IMR-90 (cell line): ENCODE measurements at regions not wholly inside any gene's neighbourhood (a gene's known extent, or its start where the extent isn't known, plus 50 kb on each side); places are given as distances from the start of the nearest gene placed in this dataset.

Experiments used
- BHLHE40 ChIP-seq: fragments of 150-350 bp; IDR thresholded peaks from 2 replicates; pipeline ENCODE4 v1.6.1; 2016; ENCODE audit warnings: mild to moderate bottlenecking, low read depth, low read length
- CEBPB ChIP-seq: IDR thresholded peaks from 2 replicates; pipeline ENCODE4 v1.6.1; 2012; ENCODE audit warnings: low read depth, low read length, improper control_type of control experiment
- FOS ChIP-seq: fragments of 150-350 bp; IDR thresholded peaks from 2 replicates; pipeline ENCODE4 v1.6.1; 2016; ENCODE audit warnings: low read depth, low read length
- MAFK ChIP-seq: IDR thresholded peaks from 2 replicates; pipeline ENCODE4 v1.6.1; 2012; ENCODE audit warnings: low read depth, low read length, improper control_type of control experiment
- MAZ ChIP-seq: IDR thresholded peaks from 2 replicates; pipeline ENCODE4 v1.6.1; 2012; ENCODE audit warnings: low read depth, mild to moderate bottlenecking, low read length, improper control_type of control experiment, moderate library complexity, borderline replicate concordance
- NFE2L2 ChIP-seq: fragments of 150-350 bp; IDR thresholded peaks from 2 replicates; pipeline ENCODE4 v1.6.1; 2016; ENCODE audit warnings: low read depth, mild to moderate bottlenecking, low read length
- POLR2A ChIP-seq: IDR thresholded peaks from 2 replicates; pipeline ENCODE4 v1.6.1; 2012; ENCODE audit warnings: mild to moderate bottlenecking, low read depth, low read length
- RAD21 ChIP-seq: IDR thresholded peaks from 2 replicates; pipeline ENCODE4 v1.6.1; 2012; ENCODE audit warnings: low read length, improper control_type of control experiment
- RFX5 ChIP-seq: IDR thresholded peaks from 2 replicates; pipeline ENCODE4 v1.8.0; 2012; ENCODE audit warnings: low read depth, mild to moderate bottlenecking, low read length, moderate library complexity
- SMC3 ChIP-seq: fragments of 150-350 bp; IDR thresholded peaks from 2 replicates; pipeline ENCODE4 v1.6.1; 2016; ENCODE audit warnings: low read depth, mild to moderate bottlenecking, antibody characterized with exemption, low read length, moderate library complexity
- TF ChIP-seq, protein P1 (sequence below): conservative IDR thresholded peaks from 2 replicates; pipeline ENCODE4 v1.5.1; 2012; ENCODE audit warnings: mild to moderate bottlenecking, low read depth, low read length, improper control_type of control experiment
- TF ChIP-seq, protein P2 (sequence below): fragments of 150-350 bp; IDR thresholded peaks from 2 replicates; pipeline ENCODE4 v1.6.1; 2017; ENCODE audit warnings: mild to moderate bottlenecking, antibody characterized with exemption, low read length, low read depth

DNA sequence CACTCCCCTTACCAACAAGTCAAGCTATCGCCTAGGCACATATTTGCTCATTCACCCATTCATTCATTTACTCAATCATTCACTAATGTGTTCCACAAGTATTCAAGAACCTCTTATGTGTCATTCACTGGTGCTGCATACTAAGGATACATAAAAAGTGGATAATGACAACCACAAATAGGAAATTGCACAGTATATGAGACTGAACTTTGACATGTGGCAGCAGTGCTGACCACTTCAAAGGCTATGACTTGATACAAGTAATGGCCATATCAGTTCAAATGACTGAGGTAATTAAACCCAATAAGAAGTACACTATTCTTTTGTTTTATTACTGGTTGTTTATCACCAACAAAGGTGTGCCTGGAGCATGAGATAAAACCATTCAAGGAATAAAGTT, 282.5 kb downstream of the KLHL13 start:
- TF ChIP-seq, protein P1, sequence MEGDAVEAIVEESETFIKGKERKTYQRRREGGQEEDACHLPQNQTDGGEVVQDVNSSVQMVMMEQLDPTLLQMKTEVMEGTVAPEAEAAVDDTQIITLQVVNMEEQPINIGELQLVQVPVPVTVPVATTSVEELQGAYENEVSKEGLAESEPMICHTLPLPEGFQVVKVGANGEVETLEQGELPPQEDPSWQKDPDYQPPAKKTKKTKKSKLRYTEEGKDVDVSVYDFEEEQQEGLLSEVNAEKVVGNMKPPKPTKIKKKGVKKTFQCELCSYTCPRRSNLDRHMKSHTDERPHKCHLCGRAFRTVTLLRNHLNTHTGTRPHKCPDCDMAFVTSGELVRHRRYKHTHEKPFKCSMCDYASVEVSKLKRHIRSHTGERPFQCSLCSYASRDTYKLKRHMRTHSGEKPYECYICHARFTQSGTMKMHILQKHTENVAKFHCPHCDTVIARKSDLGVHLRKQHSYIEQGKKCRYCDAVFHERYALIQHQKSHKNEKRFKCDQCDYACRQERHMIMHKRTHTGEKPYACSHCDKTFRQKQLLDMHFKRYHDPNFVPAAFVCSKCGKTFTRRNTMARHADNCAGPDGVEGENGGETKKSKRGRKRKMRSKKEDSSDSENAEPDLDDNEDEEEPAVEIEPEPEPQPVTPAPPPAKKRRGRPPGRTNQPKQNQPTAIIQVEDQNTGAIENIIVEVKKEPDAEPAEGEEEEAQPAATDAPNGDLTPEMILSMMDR: no peak
- TF ChIP-seq MAFK: no peak
- no peak for TF ChIP-seq SMC3
- TF ChIP-seq POLR2A: no peak
- no peak for TF ChIP-seq MAZ
- no peak for TF ChIP-seq RFX5
- no peak for TF ChIP-seq RAD21
- no peak for TF ChIP-seq NFE2L2
- no peak for TF ChIP-seq CEBPB
- no peak for TF ChIP-seq BHLHE40
- no peak for TF ChIP-seq FOS
- TF ChIP-seq, protein P2, sequence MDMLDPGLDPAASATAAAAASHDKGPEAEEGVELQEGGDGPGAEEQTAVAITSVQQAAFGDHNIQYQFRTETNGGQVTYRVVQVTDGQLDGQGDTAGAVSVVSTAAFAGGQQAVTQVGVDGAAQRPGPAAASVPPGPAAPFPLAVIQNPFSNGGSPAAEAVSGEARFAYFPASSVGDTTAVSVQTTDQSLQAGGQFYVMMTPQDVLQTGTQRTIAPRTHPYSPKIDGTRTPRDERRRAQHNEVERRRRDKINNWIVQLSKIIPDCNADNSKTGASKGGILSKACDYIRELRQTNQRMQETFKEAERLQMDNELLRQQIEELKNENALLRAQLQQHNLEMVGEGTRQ: no peak
